GM19397 (cell line): ENCODE measurements at regions not wholly inside any gene's neighbourhood (a gene's known extent, or its start where the extent isn't known, plus 50 kb on each side); places are given as distances from the start of the nearest gene placed in this dataset.

Source experiments
- ATAC-seq: cut with Tn5 transposase; IDR thresholded peaks from one replicate; pipeline ENCODE4 v1.9.1; 2021; ENCODE audit warnings: mild to moderate bottlenecking, moderate library complexity; ENCODE audit not compliant: unreplicated experiment

DNA sequence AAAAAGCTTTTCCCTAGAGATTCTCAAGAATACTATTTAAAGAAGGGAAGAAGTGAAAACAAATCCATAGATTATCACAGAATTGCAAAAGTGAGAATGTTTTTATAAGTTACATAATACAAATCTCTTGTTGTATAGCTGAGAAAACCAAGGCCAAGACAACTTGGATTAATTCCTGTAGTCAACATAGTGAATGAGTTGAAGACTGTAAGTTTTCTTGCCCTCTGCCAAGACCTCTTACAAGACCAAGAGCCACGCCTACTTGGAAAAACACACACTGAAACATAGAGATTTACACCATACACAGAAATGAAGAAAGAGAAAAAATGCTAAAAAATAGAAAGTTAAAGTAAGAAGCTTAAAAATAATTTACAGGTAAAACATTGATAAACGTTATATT is 2024.0 kb downstream of the PCDH7 start:
- no peak for ATAC-seq

DNA sequence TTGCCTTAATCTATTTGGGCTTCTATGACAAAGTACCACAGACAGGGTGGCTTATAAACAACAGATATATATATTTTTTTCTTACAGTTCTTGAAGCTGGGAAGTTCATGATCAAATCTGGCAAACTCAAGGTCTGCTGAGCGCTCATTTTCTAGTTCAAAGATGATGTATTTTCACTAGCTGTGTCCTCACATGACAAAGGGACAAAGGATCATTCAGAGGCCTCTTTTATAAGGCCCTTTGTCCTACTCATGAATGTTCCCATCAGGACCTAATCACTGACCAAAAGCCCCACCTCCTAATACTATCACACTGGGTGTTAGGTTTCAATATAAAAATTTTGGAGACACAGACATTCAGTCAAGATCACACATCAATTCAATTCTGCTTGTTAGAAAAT is 2025.2 kb downstream of the PCDH7 start:
- ATAC-seq, result no peak

DNA sequence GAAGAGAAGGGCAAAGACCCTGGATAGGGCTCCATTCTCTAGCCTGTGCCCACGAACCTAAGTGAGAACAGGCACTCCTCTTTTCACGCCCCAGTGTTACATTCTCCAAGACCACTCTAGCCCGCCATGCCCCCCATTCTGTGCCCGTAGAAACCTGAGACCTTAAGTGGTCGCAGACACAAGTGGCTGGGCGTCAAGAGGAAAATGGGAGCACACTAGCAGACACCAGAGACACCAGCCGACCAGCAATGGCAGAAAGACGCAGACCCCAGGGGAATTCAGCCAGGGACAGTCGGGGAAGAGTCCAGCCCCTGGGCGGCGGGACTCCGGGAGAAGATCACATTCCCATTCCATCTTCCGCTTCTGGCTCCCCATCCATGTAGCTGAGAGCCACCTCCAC is 2027.9 kb downstream of the PCDH7 start:
- no peak for ATAC-seq

DNA sequence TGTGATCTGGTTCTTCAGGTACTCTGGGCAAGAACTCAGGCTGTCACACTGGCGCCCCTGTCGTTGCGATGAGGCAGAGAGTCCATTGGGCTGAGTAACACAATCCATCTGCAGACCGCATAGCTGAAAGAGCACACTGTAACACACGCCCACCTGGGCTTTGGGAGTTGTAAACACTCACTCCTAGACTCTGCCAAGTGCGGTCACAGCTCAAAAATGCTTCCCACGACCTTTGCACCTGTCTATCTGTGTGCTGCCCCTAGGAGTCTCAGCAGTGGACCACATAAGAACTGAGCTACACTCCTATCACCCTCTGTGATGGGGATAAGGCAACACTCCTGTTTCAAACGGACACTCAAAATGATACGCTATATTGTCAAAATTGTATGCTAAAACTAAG is 2028.3 kb downstream of the PCDH7 start:
- ATAC-seq, result no peak

DNA sequence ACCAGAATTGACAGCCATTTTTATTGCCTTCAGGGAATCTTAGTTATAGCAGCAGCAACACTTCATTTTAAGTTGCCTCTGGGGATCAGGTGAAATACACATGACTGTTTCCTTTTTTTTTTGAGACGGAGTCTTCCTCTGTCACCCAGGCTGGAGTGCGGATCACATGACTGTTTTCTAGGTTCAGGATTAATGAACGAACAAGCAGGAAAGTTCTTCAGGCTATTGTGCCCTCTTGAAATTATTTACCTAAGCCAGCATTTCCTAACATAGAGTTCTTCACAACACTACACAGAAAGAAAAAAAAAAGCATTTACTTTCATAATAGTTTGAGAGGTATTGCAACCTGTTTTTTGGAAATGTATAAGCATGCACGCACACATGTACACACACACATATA is 2032.8 kb downstream of the PCDH7 start:
- ATAC-seq, result no peak

DNA sequence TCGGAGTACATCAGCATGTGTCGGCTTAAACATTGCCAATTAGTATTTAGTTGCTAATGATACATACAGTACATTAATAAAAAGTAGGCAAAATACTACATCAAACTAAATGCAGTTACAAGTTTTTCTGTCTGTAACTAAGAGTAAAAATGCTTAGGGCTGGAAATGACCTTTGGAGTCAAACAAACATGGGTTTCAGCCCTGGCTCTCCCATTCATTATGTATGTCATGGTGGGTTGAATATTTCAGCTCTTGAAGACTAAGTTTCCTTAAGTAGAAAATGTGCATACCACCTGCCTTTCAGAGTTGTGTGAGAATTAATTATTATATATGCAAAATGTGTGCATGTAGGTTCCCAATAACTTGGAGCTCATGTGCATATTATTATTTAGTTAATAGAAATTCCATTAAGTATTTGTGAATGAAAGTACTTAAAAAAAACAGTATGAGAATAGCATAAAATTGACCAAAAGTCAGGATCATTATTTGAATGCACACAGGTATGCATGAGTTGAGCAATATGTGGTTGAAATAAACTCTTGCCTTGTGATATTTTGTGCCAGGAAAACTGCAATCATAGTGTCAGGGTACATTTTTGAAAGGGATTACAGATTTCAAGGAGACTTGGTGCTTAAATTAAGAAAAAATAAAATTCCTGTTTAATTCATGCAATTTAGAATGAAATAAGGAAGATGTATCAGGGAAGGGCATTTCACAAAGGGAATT is 2048.7 kb downstream of the PCDH7 start:
- no peak for ATAC-seq

DNA sequence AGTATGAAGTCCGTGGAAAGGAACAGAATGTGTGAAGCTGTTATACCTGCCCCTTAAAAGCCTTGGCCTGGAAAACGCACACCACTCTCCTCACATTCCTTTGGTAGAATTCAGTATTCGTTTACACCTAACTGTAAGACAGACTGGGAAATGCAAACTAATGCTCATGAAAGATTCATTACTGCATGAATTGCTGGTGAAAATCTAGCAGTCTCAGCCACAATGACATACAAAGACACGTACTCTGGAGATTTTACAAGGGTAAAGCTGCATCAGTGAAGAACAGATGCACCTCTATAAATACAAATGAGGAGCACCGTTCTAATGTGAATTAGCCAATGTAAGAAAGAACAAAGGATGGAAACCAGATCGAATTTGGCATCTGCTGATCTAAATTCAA is 2051.3 kb downstream of the PCDH7 start:
- no peak for ATAC-seq

DNA sequence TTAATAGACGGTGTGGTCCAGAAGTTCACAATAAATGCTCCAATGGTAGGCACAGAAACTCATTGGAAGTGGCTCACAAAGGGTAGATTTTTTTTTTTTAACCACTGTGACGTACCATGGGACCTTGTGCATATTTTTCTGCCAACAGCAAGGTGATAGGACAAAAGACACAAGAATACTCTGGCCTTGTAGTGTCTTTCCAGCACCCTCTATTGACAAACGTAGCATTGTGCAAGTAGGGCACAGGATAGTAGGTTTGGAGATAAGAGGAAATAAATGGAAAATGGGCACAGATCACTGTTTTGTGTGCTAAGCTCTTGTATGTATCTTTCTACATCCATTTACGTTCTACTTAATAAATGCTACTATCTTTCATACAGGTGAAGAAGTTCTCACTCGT is 2054.9 kb downstream of the PCDH7 start:
- no peak for ATAC-seq

DNA sequence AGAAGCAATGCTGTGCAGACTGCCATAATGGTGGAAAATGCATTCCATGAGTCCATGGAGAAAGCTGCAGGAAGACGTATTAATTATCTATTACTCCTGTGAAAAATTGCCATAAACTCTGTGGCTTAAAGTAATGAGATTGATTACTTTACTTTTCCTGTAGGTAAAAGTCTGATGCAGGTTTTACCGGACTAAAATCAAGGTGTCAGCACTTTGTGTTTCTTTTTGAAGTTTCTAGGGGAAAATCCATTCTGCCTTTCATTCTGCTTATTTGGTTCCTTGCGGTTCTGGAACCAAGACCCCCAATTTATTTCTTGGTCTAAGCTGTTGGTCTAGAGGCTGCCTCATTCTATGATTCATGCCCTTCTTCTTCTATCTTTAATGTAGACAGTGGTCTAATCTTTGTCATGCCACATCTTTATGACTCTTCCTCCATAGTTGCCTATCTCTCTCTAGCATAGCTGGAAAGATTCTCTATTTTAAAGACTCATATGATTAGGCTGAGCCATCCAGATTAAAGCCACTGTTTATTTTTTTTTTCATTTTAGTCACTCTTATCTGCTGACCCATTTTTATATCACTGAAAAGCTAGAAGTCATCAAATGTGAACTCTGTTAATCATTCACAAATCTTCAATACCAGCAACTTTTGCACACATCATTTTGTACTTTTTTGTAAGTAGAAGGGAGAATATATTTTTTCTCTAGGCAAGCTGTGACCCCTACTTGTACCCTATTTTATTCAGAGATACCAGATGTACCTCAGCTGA is 2056.4 kb downstream of the PCDH7 start:
- ATAC-seq, result no peak

DNA sequence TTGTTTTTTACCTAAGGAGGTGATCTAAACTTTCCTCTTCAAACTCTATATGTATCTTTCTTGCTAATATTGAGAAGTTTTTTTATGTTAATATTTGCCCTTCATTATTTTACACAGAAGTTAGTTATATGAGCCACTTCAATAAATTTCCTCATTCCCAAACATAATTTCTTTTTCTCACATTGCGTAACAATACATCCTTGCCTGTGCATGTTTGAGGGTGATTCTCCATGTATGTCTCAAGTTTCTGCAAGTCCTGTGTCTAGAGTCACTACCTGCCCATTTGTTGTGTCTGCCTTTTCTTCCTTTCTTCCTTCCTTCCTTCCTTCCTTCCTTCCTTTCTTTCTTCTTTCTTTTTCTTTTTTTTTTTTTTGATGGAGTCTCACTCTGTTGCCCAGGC is 2057.9 kb downstream of the PCDH7 start:
- no peak for ATAC-seq

DNA sequence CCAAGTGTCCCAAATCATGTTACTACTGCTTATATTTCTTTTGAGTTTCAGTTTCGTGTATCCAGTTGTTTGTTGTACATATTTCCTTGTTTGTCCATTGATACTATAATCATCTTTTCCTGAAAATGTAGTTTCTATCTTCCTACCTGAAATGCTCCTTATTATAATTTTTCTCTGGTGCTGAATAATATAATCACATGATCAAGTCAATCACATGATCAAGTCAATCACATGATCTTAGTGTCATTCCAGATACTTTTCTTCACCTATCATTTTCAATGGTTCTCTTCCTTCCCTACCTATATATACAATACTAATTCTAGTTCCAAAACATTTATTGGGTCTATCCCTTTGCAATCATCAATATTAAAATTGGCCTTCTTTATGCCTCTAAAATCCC is 2058.8 kb downstream of the PCDH7 start:
- ATAC-seq, result no peak

DNA sequence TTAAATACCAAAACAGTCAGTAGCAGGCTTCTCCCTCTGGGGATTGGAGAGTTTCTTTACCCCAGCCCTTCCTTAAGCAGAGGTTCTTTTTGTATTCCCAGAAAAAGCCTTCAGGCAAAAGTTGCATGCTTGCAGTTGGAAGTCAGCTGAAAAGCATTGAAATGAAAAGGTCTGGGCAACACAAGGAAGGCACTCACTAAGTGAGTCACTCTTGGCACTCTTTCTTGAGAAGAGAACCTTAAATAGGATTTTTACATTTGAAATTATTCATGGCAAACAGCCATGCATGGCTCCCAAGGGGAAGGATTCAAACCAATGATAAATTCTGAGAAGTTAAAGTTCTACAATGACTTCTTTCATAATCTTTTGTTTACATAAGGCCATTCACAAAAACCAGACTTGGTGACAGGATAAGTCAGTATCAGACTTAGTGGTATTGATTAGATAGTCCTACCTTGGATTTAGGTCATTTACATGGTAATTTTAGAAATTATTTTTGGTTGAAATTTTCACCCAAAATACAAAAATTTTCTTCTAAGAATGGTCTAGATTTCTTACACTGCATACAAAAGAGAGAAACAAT is 2068.9 kb downstream of the PCDH7 start:
- no peak for ATAC-seq

DNA sequence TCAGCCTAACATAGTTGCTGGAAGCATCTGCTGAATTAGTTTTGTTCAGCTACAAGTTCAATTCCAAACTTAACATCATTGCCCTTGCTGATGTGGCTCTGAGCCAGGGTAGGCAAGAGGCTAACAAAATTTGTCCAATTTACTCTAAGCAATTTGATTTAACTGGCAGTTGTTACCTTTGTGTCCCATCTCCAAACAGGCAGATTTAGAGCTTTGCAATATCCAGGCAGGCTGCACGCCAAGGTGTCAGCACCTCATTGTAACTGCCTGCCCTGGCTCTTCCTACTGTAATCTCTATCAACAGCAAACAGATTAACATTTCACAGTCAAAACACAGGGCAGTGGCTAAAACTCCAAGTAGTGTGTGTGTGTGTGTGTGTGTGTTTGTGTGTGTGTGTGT is 2070.6 kb downstream of the PCDH7 start:
- no peak for ATAC-seq

DNA sequence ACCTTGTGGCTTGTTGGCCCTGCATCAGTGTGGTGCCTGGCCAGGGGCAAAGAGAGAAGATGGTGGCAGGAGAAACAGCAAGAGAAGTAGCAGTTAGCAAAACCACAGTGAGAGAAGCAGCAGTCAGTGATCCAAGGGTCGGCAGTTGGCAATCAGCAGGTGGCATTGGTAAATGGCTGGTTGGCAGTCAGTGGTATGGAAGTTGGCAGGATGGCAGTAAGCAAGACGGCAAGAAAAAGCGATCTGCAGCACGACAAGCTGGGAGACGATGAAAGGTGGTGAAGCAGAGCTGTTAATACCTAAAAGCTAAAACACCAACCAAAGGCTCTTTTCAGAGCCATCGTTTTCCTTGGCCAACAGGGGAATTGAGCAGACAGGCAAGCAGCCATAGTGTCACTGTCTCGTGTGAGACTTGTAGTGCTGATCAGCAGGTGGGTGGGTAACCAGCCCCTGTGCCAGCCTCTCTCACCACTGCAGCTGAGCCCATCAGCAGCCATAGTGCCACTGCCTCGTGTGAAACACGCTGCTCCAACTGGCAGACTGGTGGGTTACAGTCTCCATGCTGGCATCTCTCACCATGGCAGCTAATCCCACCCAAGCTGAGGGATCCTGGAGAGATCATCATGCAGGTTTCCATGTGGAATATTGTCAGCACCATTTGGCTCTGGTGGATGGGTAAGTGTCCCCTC is 2078.4 kb downstream of the PCDH7 start:
- no peak for ATAC-seq

DNA sequence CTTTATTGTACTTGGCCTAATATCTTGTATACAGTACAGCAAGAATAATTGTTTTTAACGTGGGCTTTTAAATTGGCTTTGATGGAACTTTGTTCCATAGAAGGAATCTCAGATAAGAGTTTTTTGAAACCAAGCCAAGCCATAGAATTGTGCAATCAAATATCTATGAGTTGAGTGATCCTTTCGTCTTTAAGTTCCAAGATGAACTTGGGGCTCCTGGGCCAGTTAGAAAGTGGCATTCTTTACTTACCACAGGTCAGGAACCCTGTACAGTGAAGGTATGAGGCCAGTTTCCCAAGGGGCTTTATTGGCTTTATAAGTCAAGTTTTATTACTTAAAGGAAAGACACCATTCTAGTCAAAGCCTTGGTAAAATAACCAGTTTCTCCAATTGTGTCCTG is 2104.2 kb downstream of the PCDH7 start:
- ATAC-seq, result no peak

DNA sequence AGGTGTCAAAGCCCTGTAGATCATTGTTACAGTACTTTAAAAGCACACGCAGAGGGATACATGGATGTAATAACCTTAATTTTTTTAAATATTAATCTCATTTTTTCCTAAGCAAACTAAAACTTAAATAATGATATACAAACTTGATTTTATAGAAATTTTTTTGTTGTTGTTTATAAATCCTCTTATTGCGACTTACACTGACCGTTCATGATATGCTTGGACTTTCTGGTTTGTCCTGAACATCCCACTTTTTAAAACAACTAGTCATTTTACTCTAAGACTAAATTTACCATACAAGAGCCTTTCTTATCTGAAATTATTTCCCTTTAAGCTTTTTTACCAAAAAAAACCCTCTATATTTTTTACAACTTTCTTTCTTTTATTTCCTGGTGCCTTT is 2106.0 kb downstream of the PCDH7 start:
- no peak for ATAC-seq

DNA sequence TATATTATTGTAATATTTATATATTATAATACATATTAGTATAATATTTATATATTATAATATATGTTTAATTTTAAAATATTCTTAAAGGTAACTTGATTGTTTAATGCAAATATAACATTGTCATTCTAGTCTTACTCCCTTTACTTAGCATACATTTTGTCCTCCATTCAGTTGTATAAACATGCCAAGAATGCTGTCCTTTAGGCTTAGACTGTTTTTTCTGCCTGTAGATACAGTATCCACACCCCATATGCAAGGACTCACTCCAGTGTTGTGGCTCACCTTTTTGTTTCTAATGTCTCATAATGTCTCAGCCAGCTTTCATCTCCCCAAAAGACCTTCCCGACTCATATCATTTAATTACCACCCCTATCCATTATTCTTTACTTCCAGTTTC is 2110.0 kb downstream of the PCDH7 start:
- ATAC-seq, result no peak

DNA sequence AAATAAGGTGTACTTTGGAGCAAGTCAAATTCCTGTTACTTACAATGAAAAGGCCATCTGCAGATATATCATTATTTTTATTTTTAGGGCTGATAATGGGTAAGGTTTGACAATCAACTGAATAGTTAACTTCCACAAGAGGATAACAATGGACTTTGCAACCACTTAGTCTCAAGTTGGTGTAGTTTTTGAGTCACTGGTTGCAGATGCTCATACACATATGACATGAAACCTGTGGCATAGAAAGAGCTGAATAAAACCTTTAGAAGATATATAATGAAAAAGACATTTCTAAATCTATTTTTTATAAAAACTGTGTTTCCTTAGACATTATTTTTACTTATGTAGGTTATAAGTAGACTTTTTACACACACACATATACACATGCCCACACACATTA is 2110.9 kb downstream of the PCDH7 start:
- no peak for ATAC-seq

DNA sequence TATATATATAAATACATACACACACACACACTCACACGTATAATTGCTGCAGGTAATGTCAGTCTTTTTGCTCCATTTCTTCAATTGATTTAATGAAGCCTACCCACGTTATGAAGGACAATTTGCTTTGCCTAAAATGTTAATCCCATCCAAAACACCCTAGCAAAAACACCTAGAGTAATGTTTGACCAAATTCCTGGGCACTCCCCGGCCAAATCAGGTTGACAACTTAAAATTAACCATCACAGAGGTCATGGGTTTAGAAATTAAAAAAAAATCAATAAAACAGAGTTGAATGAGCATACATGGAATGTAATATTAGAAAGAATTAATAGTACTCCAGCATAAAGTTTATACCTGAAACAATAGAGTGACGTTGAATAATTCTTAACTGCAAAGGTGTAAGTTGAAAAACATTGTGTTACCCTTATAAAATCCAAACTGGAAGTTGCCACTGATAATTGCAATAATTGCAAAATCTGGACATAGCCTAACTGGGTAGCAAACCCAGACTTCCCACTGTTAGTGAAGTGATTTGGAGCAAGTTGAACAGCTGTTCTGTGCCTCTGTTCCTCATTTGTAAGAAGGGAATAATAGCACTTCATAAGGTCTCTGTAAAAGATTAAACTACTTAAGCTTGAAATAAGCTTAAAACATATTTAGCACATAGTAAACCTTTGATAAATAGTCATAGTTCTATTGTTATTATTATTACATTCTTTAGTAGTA is 2120.5 kb downstream of the PCDH7 start:
- no peak for ATAC-seq

DNA sequence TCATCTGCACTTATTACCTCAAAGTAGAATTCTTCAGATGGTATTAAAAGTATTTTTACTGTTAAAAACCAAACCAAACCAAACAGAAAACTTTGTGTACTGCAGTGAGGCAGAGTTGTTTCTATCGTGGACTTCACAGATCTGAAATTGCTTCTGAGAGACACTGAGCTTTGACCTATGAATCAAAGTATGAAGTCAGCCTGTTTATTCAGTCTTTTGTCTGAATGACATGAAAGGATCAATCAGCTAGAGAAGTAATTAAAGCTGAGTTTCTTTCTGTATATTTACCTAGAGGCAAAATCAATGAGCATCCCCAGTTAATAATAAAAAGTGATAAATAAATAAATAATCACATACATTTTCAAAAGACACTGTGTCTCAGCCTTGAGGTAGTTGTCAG is 2121.0 kb downstream of the PCDH7 start:
- no peak for ATAC-seq

DNA sequence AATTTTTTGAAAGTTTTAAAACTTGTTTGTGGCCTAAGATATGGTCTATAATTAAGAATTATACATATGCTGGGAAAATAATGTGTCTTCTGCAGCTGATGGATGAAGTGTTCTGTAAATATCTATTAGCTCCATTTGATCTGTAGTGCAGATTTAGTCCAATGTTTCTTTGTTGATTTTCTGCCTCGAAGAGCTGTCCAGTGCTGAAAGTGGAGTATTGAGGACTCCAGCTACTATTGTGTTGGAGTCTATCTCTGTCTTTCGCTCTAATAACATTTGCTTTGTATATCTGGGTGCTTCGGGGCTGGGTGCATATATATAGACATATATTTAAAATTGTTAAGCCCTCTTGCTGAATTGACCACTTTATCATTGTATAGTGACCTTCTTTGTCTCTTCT is 2127.3 kb downstream of the PCDH7 start:
- no peak for ATAC-seq
